ENCODE measurements at regions not wholly inside any gene's neighbourhood (a gene's known extent, or its start where the extent isn't known, plus 50 kb on each side); places are given as distances from the start of the nearest gene placed in this dataset.

DNA sequence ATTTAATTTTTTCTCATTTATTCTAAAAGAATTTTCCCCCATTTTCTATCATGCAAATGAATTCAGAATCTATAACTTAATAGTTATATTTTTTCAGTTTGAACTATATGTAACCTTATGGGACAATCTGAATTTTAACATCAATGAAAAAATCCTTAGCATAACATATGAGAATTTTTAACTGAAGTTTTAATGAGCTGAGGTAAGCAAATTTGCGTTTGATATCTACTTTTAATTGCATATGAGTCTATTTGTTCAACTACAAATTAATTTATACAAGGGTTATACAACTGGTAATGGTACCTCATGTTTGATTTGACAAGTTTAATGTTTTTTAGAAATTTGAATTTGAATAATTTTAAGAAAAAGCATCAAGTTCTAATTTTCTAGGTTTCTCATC, 384.4 kb upstream of the PCDH9 start:
- TF ChIP-seq POLR2AphosphoS5 (IDR thresholded peaks at IDR 0.05; ENCODE audit: low read depth, low read length), result no peak
- no peak for TF ChIP-seq POLR2A (IDR thresholded peaks at IDR 0.05; ENCODE audit: low read depth, low read length)
- TF ChIP-seq SPI1 (IDR thresholded peaks at IDR 0.05; ENCODE audit: low read depth, low read length), result no peak
- TF ChIP-seq PAX5 (IDR thresholded peaks at IDR 0.05; ENCODE audit: insufficient read depth, low read length, severe bottlenecking), result no peak
- TF ChIP-seq POU2F2 (IDR thresholded peaks at IDR 0.05; ENCODE audit: low read depth, low read length), result no peak
- TF ChIP-seq TAF1 (IDR thresholded peaks at IDR 0.05; ENCODE audit: low read depth, low read length), result no peak
